Lower lobe of right lung (tissue), 2 donors: ENCODE measurements at regions not wholly inside any gene's neighbourhood (a gene's known extent, or its start where the extent isn't known, plus 50 kb on each side); places are given as distances from the start of the nearest gene placed in this dataset.

Experiments used
- ATAC-seq, 2 donors: fragments of 200-7000 bp; cut with Tn5 transposase; one replicate each; pipeline ENCODE4 v1.9.1; 2020 to 2022; ENCODE audit warnings: mild to moderate bottlenecking in 2 of 2, moderate library complexity in 2 of 2
- DNase-seq: peaks from one replicate; pipeline ENCODE4 v3.0.0-alpha.2; 2020
- H3K27ac ChIP-seq: fragments of 200-600 bp; one replicate; pipeline ENCODE4 v1.8.0; 2022
- H3K27me3 ChIP-seq: fragments of 200-600 bp; one replicate; pipeline ENCODE4 v1.8.0; 2022; ENCODE audit warnings: low read depth
- H3K36me3 ChIP-seq: fragments of 200-600 bp; one replicate; pipeline ENCODE4 v1.8.0; 2022; ENCODE audit warnings: mild to moderate bottlenecking
- H3K4me1 ChIP-seq: fragments of 200-600 bp; one replicate; pipeline ENCODE4 v1.8.0; 2022
- H3K4me3 ChIP-seq: fragments of 200-600 bp; one replicate; pipeline ENCODE4 v1.8.0; 2022; ENCODE audit warnings: mild to moderate bottlenecking
- H3K9me3 ChIP-seq: fragments of 200-600 bp; one replicate; pipeline ENCODE4 v1.8.0; 2022
- CTCF ChIP-seq: fragments of 200-600 bp; IDR thresholded peaks from one replicate; pipeline ENCODE4 v1.8.0; 2022; ENCODE audit warnings: antibody characterized with exemption, mild to moderate bottlenecking
- intact Hi-C: fragments of 100-400 bp; cut with DNase I; formaldehyde crosslinking; loops from one replicate; pipeline ENCODE4 v1.11.0; 2022
- donor health status: DM: no; HTN: yes; CAD: no; lungs with severe emphysema.

DNA sequence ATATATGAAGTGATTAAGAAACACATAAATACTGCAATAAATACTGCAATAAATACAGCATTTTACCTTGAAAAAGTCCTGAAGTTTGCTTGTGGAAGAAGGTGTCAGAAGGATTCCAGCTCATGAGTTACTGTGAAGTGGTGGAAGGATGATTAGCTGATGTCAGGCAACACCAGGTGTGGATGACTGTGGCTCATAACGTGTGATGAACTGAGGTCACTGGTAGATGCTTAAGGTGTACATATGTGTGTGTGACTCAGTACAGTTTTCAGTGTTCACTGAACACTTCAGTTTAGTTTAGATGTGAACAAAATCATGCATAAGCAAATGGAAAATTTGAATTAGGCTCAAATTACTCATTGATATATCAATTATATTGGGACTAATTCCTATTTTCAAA, 1045.0 kb downstream of the NTRK3 start:
- ATAC-seq, result no peak
- H3K27me3 ChIP-seq, result no peaks in the 10 kb centered on the region
- H3K4me1 ChIP-seq, result no peaks in the 10 kb centered on the region
- no peak for DNase-seq
- intact Hi-C loops, result no loop called here
- no peak for TF ChIP-seq CTCF
- H3K4me3 ChIP-seq, result no peak overlapping the region
- H3K9me3 ChIP-seq, result no peaks in the 10 kb centered on the region
- H3K27ac ChIP-seq, result no peak overlapping the region
- H3K36me3 ChIP-seq, result no peaks in the 10 kb centered on the region

GRCh38 chr15:87209891-87210689, 1046.4 kb downstream of the NTRK3 start:
- DNase-seq (no peak), ATAC-seq (no peak)
- no peak overlapping the region for H3K4me3 ChIP-seq
- H3K27ac ChIP-seq, result no peak overlapping the region
- no peaks in the 10 kb centered on the region for H3K9me3 ChIP-seq
- intact Hi-C loops, result no loop called here
- no peak for TF ChIP-seq CTCF
- no peaks in the 10 kb centered on the region for H3K4me1 ChIP-seq
- no peaks in the 10 kb centered on the region for H3K36me3 ChIP-seq
- no peaks in the 10 kb centered on the region for H3K27me3 ChIP-seq

- no peak for TF ChIP-seq CTCF
- Histone ChIP-seq H3K27me3 (no peaks in the 10 kb centered on the region), H3K4me3 (no peak overlapping the region), H3K9me3 (no peaks in the 10 kb centered on the region), H3K36me3 (no peaks in the 10 kb centered on the region), H3K4me1 (no peaks in the 10 kb centered on the region), H3K27ac (no peak overlapping the region)
- ATAC-seq (no peak), DNase-seq (no peak)
- intact Hi-C loops, result no loop called here
These were observed 1048.5 kb downstream of the NTRK3 start for GRCh38 chr15:87207990-87208580.

GRCh38 chr15:87207251-87207650, 1049.3 kb downstream of the NTRK3 start:
- no peak for ATAC-seq
- H3K27ac ChIP-seq, result no peak overlapping the region
- no peak overlapping the region for H3K4me3 ChIP-seq
- no peaks in the 10 kb centered on the region for H3K36me3 ChIP-seq
- DNase-seq, result no peak
- H3K4me1 ChIP-seq, result no peaks in the 10 kb centered on the region
- no peak for TF ChIP-seq CTCF
- intact Hi-C loops, result no loop called here
- H3K9me3 ChIP-seq, result no peaks in the 10 kb centered on the region
- H3K27me3 ChIP-seq, result no peaks in the 10 kb centered on the region

- TF ChIP-seq CTCF, result no peak
- DNase-seq, result no peak
- no peaks in the 10 kb centered on the region for H3K36me3 ChIP-seq
- H3K9me3 ChIP-seq, result no peaks in the 10 kb centered on the region
- no peak for ATAC-seq
- H3K27me3 ChIP-seq, result no peaks in the 10 kb centered on the region
- H3K27ac ChIP-seq, result no peak overlapping the region
- no peaks in the 10 kb centered on the region for H3K4me1 ChIP-seq
- H3K4me3 ChIP-seq, result no peak overlapping the region
- intact Hi-C loops, result no loop called here
These were observed 1054.6 kb downstream of the NTRK3 start for GRCh38 chr15:87201986-87202385.
